CD4-positive, alpha-beta T cell (primary cell): ENCODE measurements at regions not wholly inside any gene's neighbourhood (a gene's known extent, or its start where the extent isn't known, plus 50 kb on each side); places are given as distances from the start of the nearest gene placed in this dataset.

Source experiments
- ATAC-seq: fragments of 200-7000 bp; cut with Tn5 transposase; one replicate; pipeline ENCODE4 v1.10.0; 2022; ENCODE audit warnings: mild to moderate bottlenecking; ENCODE audit not compliant: poor library complexity
- CTCF ChIA-PET: fragments of 350-600 bp; sonication (Branson Sonifier 250); formaldehyde crosslinking; loops from one replicate; lab custom pipeline; 2021; ENCODE audit warnings: antibody characterized with exemption, inconsistent platforms; lab: Charles Lee
- POLR2A ChIA-PET: fragments of 350-600 bp; sonication (Branson Sonifier 250); formaldehyde crosslinking; loops from one replicate; lab custom pipeline; 2021; ENCODE audit warnings: antibody characterized with exemption, inconsistent platforms; lab: Charles Lee
- DNase-seq, 14 experiments: peaks; one replicate each; pipeline ENCODE4 v3.0.0-alpha.2; 2013 to 2020; ENCODE audit warnings: mixed read lengths in 2 of 14
- H3K27ac ChIP-seq, 2 donors: one replicate each; pipeline versions ENCODE4 v1.5.1 to v1.7.0; 2013; ENCODE audit warnings: low read length in 2 of 2, low read depth in 1 of 2, mild to moderate bottlenecking in 1 of 2
- H3K27me3 ChIP-seq, 2 experiments: 1 replicate in 1 of 2; 2 replicates in 1 of 2; pipeline versions ENCODE4 v1.6.1 to v1.7.0; 2013; ENCODE audit warnings: low read length in 2 of 2, control low read depth in 1 of 2, mild to moderate bottlenecking in 1 of 2, moderate library complexity in 1 of 2; ENCODE audit not compliant: insufficient read depth in 2 of 2, control insufficient read depth in 1 of 2
- H3K36me3 ChIP-seq: one replicate; pipeline ENCODE4 v1.6.1; 2013; ENCODE audit warnings: low read length, control low read depth; ENCODE audit not compliant: insufficient read depth
- H3K4me1 ChIP-seq: one replicate; pipeline ENCODE4 v1.6.1; 2013; ENCODE audit warnings: low read length, control low read depth; ENCODE audit not compliant: insufficient read depth
- H3K4me3 ChIP-seq: one replicate; pipeline ENCODE4 v1.5.1; 2013; ENCODE audit warnings: mild to moderate bottlenecking, low read length, moderate library complexity
- H3K9me3 ChIP-seq, 2 experiments: 1 replicate in 1 of 2; 2 replicates in 1 of 2; pipeline versions ENCODE4 v1.6.1 to v1.7.0; 2013; ENCODE audit warnings: low read length in 2 of 2, mild to moderate bottlenecking in 2 of 2, control low read depth in 1 of 2, moderate library complexity in 1 of 2; ENCODE audit not compliant: control insufficient read depth in 1 of 2, insufficient read depth in 1 of 2
- H3K27ac Mint-ChIP-seq: one replicate; pipeline ENCODE4 v1.8.0; 2020; ENCODE audit warnings: mixed read lengths
- H3K27me3 Mint-ChIP-seq: one replicate; pipeline ENCODE4 v1.8.0; 2021; ENCODE audit warnings: mixed read lengths
- H3K36me3 Mint-ChIP-seq: one replicate; pipeline ENCODE4 v1.8.0; 2021; ENCODE audit warnings: low read depth, mixed read lengths
- H3K4me1 Mint-ChIP-seq: one replicate; pipeline ENCODE4 v1.8.0; 2021; ENCODE audit warnings: low read depth, mixed read lengths
- H3K4me3 Mint-ChIP-seq: one replicate; pipeline ENCODE4 v1.8.0; 2020; ENCODE audit warnings: mild to moderate bottlenecking, mixed read lengths
- H3K9me3 Mint-ChIP-seq: one replicate; pipeline ENCODE4 v1.8.0; 2020; ENCODE audit warnings: mixed read lengths
- intact Hi-C, 2 experiments: fragments of 100-400 bp; cut with DNase I in 1 of 2; cut with micrococcal nuclease in 1 of 2; formaldehyde crosslinking; loops; one replicate each; pipeline versions ENCODE4 v1.15.1 to v1.9.0; 2023 to 2025; cut with DNase I, micrococcal nuclease
- TF ChIP-seq, protein P1 (sequence below): fragments of 200-600 bp; IDR thresholded peaks from one replicate; pipeline ENCODE4 v1.8.0; 2022; ENCODE audit warnings: antibody characterized with exemption, mild to moderate bottlenecking

DNA sequence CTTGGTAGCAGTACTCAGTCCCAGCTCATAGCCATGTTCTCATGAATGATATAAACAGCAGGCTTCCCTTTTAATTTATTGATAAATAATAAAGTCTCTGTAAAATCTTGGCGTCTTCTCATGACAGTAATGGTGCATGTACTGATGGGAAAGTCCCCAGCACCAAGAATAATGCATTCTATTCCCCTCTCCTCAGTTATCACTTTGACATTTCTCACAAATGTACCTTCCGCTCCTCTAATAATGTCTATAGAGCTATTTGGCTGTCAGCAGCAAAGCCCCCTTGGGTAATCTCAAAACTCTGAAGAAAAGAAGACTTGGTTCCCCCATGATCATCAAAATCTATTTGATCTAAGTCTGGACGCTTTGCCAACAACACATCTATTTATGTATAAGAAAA is 185.0 kb upstream of the SPTLC3 start:
- Histone ChIP-seq H3K9me3 (no peaks in the 10 kb centered on the region), H3K4me1 (no peaks in the 10 kb centered on the region), H3K27ac (no peak overlapping the region), H3K36me3 (no peaks in the 10 kb centered on the region), H3K27me3 (no peaks in the 10 kb centered on the region), H3K4me3 (no peak overlapping the region)
- Mint-ChIP-seq H3K27me3 (no peaks in the 10 kb centered on the region), H3K27ac (no peak overlapping the region), H3K4me1 (no peaks in the 10 kb centered on the region), H3K9me3 (peaks cover 2% of the 10 kb centered on the region), H3K36me3 (no peaks in the 10 kb centered on the region), H3K4me3 (no peak overlapping the region)
- POLR2A ChIA-PET, result no interaction called here
- CTCF ChIA-PET, result no interaction called here
- TF ChIP-seq, protein P1, sequence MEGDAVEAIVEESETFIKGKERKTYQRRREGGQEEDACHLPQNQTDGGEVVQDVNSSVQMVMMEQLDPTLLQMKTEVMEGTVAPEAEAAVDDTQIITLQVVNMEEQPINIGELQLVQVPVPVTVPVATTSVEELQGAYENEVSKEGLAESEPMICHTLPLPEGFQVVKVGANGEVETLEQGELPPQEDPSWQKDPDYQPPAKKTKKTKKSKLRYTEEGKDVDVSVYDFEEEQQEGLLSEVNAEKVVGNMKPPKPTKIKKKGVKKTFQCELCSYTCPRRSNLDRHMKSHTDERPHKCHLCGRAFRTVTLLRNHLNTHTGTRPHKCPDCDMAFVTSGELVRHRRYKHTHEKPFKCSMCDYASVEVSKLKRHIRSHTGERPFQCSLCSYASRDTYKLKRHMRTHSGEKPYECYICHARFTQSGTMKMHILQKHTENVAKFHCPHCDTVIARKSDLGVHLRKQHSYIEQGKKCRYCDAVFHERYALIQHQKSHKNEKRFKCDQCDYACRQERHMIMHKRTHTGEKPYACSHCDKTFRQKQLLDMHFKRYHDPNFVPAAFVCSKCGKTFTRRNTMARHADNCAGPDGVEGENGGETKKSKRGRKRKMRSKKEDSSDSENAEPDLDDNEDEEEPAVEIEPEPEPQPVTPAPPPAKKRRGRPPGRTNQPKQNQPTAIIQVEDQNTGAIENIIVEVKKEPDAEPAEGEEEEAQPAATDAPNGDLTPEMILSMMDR, result no peak
- DNase-seq (no peak), ATAC-seq (no peak)
- intact Hi-C loops, result no loop called here

GRCh38 chr20:12824328-12825225 is 184.2 kb upstream of the SPTLC3 start:
- CTCF ChIA-PET, result no interaction called here
- H3K4me1 Mint-ChIP-seq, result no peaks in the 10 kb centered on the region
- H3K27me3 Mint-ChIP-seq, result no peaks in the 10 kb centered on the region
- TF ChIP-seq, protein P1, result no peak
- no peak overlapping the region for H3K27ac ChIP-seq
- H3K36me3 ChIP-seq, result no peaks in the 10 kb centered on the region
- no peaks in the 10 kb centered on the region for H3K4me1 ChIP-seq
- H3K27ac Mint-ChIP-seq, result no peak overlapping the region
- peaks cover 2% of the 10 kb centered on the region for H3K9me3 Mint-ChIP-seq
- H3K27me3 ChIP-seq, result no peaks in the 10 kb centered on the region
- DNase-seq (no peak), ATAC-seq (no peak)
- POLR2A ChIA-PET, result no interaction called here
- intact Hi-C loops, result no loop called here
- H3K4me3 Mint-ChIP-seq, result no peak overlapping the region
- no peak overlapping the region for H3K4me3 ChIP-seq
- H3K9me3 ChIP-seq, result no peaks in the 10 kb centered on the region
- H3K36me3 Mint-ChIP-seq, result no peaks in the 10 kb centered on the region

DNA sequence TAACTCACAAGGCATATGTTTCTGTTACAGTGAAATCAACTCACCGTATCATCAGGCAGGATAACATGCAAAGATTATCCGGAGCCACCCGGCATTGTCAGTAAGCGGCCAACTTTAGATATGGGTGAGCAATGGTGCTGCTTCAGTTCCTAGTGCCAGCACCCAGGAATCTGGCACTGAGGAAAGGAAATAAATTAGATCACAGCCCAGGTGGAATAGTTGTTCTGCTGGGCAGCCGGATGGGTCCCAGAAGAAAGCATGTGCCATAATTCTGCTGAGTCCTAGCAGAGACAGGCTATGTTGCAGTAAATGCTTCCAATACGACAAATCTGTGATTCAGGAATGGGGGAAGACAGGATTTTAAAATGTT is 183.6 kb upstream of the SPTLC3 start:
- Histone ChIP-seq H3K4me3 (no peak overlapping the region), H3K36me3 (no peaks in the 10 kb centered on the region), H3K27ac (no peak overlapping the region), H3K9me3 (no peaks in the 10 kb centered on the region), H3K4me1 (no peaks in the 10 kb centered on the region), H3K27me3 (no peaks in the 10 kb centered on the region)
- H3K27ac Mint-ChIP-seq, result no peak overlapping the region
- H3K9me3 Mint-ChIP-seq, result peaks cover 2% of the 10 kb centered on the region
- no peaks in the 10 kb centered on the region for H3K27me3 Mint-ChIP-seq
- no peaks in the 10 kb centered on the region for H3K36me3 Mint-ChIP-seq
- no peak for ATAC-seq
- POLR2A ChIA-PET, result no interaction called here
- CTCF ChIA-PET, result no interaction called here
- TF ChIP-seq, protein P1, result no peak
- intact Hi-C loops, result no loop called here
- H3K4me1 Mint-ChIP-seq, result no peaks in the 10 kb centered on the region
- DNase-seq, result no peak
- H3K4me3 Mint-ChIP-seq, result no peak overlapping the region
